HEK293T (cell line): ENCODE measurements at regions not wholly inside any gene's neighbourhood (a gene's known extent, or its start where the extent isn't known, plus 50 kb on each side); places are given as distances from the start of the nearest gene placed in this dataset.

Experiments
- ARNT ChIP-seq: fragments of 450-650 bp; IDR thresholded peaks from 2 replicates; pipeline ENCODE4 v1.6.1; 2017; ENCODE audit warnings: mild to moderate bottlenecking
- BHLHE40 ChIP-seq: fragments of 450-650 bp; IDR thresholded peaks from 2 replicates; pipeline ENCODE4 v1.6.1; 2016; ENCODE audit warnings: mild to moderate bottlenecking, moderate library complexity, borderline replicate concordance
- ELF4 ChIP-seq: fragments of 450-650 bp; IDR thresholded peaks from 2 replicates; pipeline ENCODE4 v1.6.1; 2017; ENCODE audit warnings: antibody characterized with exemption
- FOXA1 ChIP-seq: fragments of 450-650 bp; IDR thresholded peaks from 2 replicates; pipeline ENCODE4 v1.6.1; 2016; ENCODE audit warnings: mild to moderate bottlenecking
- FOXM1 ChIP-seq: fragments of 450-650 bp; IDR thresholded peaks from 2 replicates; pipeline ENCODE4 v1.6.1; 2017; ENCODE audit warnings: mild to moderate bottlenecking, borderline replicate concordance
- LEF1 ChIP-seq: fragments of 450-650 bp; IDR thresholded peaks from 2 replicates; pipeline ENCODE4 v1.6.1; 2017; ENCODE audit warnings: mild to moderate bottlenecking, borderline replicate concordance
- NFRKB ChIP-seq: fragments of 450-650 bp; IDR thresholded peaks from 2 replicates; pipeline ENCODE4 v1.6.1; 2016; ENCODE audit warnings: mild to moderate bottlenecking, moderate library complexity
- SP1 ChIP-seq: fragments of 450-650 bp; IDR thresholded peaks from 2 replicates; pipeline ENCODE4 v1.6.1; 2017
- SUZ12 ChIP-seq: fragments of 450-650 bp; IDR thresholded peaks from 2 replicates; pipeline ENCODE4 v1.6.1; 2016; ENCODE audit warnings: mild to moderate bottlenecking
- TARDBP ChIP-seq: fragments of 450-650 bp; IDR thresholded peaks from 2 replicates; pipeline ENCODE4 v1.6.1; 2016

- TF ChIP-seq TARDBP: no peak
- no peak for TF ChIP-seq BHLHE40
- no peak for TF ChIP-seq NFRKB
- TF ChIP-seq SUZ12: no peak
- TF ChIP-seq FOXA1: no peak
- TF ChIP-seq LEF1: no peak
- TF ChIP-seq SP1: no peak
- TF ChIP-seq ELF4: no peak
- no peak for TF ChIP-seq FOXM1
- no peak for TF ChIP-seq ARNT
Observed at GRCh38 chr12:14239935-14240872, 125.3 kb upstream of the ATF7IP start.
